NOMO-1 treated with dmso at 0.1 percent for 144 hours (cell line): ENCODE measurements at regions not wholly inside any gene's neighbourhood (a gene's known extent, or its start where the extent isn't known, plus 50 kb on each side); places are given as distances from the start of the nearest gene placed in this dataset.

Source experiments
- DNase-seq: peaks from one replicate; lab custom pipeline; 2025; ENCODE audit not compliant: unreplicated experiment; lab: John Stamatoyannopoulos, UW

DNA sequence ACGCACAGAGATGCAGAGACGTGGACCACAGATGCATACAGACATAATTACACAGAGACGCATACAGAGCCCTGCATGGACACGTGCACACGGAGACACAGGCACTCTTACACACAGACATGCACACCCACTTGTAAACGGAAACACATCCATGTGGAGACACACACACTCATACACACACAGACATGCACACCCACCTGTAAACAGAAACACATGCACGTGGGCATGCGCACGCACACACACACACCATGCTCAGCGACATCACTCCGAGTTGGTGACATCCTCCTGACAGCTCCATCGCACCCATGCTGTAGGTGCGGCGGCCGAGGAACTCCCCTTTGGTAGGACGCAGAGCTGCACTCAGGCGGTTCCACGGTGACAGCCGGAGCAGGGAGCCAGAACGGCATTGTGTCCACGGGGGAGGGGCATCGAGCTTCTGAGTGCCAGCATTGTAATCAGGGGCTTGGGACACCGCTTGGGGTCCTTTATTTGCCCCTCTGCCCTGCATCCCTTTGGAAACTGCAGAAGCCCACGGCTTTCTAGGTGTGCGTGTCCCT lies 233.5 kb downstream of the RBFOX3 start:
- no peak for DNase-seq

DNA sequence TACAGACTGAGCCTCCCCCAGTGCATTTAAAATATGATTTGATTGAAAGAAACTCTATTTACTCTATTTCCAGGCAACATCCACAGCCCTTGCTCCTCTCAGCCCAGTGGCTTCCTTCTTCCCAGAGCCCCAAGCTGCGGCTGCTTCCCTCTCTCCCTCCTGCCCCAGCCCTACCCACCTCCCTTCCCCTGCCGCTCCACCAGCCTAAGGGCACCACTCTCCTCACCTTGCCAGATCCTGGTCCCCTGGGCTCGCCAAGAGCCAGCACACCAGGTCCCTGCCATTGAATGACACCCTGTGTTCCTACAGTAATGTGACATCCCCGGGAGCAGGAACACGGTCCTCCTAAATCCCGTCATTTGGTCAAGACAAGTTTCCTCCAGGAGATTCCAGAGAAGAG lies 236.0 kb downstream of the RBFOX3 start:
- DNase-seq = no peak

DNA sequence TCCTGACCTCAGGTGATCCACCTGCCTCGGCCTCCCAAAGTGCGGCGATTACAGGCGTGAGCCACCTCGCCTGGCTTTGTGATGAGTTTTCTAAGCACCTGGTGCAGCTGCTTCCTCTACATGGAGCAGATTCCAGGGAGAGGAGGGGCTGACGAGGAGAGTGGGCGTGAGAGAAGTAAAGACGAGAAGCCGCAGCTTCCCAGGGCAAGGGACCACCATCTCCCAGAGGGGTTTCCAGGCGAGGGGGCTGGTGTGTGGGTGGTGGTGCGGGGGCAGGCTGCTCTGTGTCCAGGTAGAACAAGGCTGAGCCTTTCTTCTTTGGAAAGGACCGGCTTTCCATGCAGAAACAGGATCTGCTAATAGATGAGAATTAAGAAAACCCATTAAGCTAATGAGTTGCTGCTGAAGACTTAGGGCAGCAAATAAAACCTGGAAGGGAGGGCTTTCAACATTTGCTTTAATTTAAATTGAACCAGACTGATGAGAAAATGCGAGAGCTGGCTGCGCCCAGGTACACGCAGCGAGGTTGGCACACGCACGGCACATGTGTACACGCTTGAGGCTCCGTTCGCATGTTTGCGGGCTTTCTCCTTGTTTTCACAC lies 236.7 kb downstream of the RBFOX3 start:
- no peak for DNase-seq

DNA sequence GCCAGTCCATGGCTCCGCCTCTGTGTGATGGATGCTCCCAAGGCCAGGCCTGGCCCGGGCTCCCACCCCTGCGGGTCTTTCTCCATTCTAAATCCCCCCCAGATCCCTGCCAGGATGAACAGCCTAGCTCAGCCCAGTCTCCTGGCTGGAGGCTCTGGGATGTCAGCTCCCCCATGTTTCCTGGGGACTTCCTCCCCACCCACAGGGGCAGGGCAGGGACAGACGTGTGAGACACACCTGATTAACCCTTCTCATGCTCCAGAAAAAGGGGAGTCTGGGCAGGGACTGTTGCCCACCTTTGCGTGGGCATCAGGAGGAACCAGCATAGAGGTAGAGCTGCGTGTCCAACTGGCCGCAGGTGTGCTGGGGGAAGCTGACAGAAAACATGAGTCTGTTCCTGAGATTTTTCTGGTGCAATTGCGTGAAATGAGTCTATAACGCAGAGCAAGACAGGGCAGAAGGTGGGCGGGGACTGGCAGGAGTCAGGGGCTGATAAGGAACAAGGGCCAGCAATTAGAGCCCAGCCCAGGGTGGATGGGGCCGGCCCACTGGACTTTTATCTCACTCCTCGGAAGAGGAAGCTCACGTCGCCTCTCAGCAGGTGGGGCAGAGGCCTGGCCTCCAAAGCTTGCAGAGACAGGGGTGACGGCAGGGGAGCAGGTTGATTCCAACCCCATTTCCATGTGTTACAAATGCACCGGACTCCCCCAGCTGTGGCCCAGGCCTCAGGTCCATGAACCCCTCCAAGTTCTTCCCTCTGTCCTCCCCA lies 238.2 kb downstream of the RBFOX3 start:
- DNase-seq = no peak

DNA sequence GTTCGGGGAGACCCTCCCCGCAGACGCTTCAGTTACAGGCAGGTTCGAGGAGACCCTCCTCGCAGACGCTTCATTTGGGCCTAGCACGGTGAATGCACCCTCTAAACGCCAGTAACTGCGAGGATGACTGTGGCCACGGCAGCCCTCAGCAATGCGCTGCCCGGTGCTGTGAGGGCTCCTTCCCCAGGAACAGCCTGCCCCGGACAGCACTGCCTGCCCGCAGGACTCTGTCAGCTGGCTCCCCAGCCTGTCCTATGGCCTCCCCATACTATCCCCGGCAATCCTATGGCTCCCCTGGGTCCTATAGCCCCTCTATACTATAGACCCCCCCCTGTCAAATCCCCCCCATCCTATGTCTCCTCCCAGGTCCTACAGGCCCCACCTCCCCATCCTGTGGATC lies 238.9 kb downstream of the RBFOX3 start:
- DNase-seq = no peak

DNA sequence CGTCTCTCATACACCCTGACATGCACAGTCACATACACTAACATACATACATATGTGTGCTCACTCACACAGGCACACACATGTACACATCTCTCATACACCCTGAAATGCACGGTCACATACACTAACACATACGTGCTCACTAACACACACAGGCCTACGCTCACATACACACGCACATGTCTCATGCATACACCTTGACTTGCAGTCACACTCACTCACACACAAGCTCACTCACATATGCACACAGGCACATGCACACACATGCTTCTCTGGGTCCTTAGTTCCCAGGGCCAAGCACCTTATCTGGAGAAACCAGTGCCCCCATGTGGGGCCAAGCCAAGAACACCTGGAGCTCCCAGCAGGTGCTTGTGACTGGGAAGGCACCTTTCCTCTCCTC lies 240.3 kb downstream of the RBFOX3 start:
- DNase-seq = no peak

DNA sequence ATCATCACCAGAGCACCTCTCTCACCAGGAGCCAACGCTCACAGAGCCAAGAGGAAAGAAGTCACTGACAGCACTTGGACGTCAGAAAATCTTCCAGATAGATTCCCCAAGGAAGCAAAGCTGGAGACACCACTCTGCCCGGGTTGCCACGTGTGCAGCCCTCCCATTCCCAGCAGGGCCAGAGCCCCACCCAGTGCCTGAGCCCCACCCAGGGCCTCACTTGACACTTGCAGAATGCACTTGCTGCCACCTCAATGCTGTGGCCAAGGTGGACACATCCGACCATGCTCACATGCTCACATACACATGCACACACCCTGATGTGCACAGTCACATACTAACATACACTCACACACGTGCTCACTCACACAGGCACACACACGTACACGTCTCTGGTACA lies 240.7 kb downstream of the RBFOX3 start:
- DNase-seq = no peak

DNA sequence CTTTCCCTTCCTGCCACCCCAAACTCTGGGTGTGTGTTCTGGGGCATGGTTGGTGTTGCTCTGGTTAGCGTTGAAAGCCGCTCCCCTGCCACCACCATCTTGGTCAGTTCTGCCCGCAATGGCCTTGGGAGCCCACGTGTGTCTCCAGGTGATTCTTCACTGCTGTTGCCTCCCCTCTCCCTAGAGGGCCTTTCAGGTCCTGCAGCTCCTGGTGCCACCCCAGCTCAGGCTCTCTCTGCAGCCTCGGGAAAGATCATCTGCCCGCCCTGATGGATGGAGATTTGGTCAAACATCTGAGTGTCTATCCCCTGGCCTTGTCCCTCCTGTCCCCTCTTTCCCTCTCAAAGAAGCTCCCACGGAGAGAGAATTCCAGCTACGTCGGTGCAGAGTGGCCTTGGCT lies 241.3 kb downstream of the RBFOX3 start:
- DNase-seq = no peak

DNA sequence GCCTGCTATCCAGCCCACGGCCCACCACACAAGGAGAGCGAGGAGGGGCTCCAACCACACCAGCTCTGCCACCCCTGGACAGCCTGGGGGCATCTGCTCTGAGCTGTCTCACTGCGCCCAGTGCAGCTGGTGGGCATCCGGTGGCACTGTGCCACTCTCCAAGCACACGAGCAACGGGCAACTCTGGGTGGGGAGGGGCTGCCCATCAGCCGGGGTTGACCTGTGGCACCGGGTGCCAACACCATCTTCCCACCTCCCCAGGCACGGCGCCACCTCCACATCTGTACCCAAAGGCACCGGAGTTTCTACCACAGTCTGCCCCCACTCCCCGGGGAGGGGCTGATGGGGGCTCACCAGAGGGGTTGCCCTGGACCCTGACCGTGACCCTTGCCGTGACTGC lies 241.8 kb downstream of the RBFOX3 start:
- no peak for DNase-seq

DNA sequence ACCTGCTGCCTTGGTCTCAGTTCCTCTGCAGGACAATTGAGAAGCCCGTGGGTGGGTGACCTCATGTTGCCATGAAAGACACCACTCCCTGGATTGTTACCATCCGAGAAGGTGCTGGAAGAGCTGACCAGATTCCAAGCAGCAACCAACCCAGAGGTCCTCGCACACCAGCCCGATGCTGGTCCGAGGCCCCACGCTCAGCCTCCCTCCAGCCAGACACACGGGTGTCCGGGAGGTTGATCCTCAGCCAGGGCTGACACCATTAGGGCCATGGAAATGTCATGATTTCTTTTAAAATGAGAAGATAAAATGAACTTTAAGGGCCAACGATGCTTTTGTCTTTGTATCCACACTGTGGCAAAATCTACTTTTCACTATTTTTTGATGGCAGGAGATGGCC lies 242.3 kb downstream of the RBFOX3 start:
- DNase-seq = no peak

DNA sequence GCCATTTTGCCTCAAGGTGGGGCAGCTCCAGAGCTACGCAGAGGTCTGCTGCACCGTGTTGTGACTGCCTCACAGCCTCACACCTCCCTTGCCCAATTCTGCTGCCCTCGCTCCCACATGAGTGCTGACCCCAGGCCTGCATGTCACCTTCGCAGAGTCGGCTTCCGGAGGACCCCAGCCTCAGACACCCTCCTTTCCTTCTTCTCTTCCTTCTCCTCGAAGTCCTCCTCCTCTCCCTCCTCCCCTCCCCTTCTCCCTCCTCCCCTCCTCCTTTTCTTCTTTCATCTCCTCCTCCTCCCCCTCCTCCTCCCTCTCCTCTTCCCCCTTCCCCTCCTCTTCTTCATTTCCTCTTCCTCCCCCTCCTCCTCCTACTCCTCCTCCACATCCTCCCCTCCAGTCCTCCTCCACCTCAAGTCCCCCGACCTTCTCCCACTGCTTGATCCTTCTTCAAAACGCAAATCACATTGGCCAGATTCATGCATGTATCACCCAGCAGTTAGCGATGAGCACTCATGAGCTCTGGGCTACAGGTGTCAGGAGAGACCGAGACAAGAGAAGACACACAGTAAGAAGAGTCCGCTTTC lies 243.8 kb downstream of the RBFOX3 start:
- DNase-seq = no peak

DNA sequence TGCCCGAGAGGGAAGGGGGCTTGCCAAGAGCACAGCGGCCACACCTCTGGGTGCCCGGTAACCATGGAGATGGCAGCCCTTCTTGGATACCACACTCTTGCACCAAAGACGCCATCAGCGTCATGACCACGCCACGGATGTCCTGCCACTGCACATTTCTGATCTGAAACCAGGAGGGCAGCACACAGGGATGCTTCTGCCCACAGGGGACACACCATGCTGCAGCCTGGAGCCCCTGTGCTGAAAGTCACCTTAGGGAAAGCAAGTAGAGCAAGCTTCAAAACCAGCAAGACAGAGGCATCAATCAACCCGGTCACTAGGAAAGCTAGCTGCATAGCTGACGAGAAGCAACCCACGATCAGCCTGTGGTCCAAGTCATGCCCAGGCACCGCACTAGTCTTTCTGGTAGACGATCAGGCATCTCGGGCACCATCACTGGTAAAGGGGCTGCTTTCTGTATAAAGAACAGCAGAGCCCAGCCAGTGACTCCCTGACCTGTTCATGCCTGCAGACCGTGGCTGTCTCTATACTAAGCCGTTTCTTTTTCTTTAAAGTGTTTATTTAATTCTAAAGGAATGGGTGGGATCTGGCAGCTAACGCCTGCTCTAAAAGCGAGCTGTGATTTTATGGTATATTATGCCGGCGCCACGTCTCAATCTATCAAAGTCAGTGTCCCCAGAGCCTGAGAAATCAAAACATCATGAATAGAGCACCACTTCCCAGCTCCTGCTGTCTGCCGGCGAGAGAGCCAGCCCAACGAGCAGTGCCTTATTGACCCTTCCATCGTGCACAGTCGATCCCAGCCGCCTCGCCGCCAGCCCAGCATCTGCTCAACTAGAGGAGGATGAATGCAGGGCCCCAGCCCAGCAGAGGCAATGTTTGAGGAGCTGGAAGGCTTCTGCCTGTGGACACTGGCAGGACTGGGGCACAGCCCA lies 244.7 kb downstream of the RBFOX3 start:
- DNase-seq = no peak

DNA sequence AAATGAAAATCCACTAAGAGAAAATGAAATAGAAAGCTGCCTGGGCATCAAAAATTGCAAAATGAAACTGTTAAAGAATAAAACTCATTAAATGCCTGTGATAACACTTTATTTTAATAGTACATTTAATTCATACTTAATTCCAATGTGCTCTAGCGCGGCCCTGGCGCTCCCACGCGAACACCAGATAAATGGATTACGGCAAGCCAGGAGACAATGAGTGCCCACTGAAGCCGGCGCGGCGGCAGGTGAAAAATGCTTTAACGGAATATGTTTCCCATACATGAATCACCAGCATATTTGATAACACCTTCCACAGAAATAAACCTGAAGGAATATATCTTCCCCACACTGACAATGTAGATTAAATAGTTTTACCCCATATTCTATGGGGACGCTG lies 245.5 kb downstream of the RBFOX3 start:
- no peak for DNase-seq

DNA sequence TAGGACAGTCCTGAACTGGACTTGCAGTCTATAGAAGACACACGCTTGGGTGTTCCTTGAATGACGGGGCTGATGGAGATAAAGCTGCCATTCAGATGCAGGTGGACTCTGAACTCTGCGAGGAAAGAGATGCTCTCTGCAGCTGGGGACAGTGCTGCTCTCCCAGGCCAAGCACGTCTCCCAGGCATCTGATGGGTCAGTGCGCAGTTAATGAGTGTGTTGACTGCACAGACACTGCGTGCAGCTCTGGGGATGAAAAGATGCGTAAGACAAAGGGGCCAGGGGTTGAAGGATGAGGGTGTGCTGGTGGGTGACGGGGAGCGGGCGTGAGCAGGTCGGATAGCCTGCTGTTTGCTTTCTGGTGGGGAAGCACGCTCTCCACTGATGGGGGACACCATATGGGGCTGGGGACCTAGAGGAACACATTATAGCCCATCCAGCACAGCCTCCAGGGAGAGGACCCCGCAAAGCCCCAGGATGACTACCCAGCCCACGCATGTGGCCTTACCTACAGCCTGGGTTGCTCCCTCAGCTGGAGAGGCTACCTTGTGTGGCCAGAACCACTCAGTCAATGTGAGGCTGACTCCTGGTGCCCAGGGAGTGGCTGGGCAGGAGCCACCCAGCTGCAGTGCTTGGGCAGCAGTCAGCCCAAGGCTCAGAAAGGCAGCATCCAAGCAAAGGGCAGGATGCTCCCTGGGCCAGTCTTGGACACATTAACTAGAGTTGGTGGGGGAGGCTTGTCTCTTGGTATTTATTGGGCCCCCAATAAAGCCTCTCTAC lies 246.3 kb downstream of the RBFOX3 start:
- no peak for DNase-seq

DNA sequence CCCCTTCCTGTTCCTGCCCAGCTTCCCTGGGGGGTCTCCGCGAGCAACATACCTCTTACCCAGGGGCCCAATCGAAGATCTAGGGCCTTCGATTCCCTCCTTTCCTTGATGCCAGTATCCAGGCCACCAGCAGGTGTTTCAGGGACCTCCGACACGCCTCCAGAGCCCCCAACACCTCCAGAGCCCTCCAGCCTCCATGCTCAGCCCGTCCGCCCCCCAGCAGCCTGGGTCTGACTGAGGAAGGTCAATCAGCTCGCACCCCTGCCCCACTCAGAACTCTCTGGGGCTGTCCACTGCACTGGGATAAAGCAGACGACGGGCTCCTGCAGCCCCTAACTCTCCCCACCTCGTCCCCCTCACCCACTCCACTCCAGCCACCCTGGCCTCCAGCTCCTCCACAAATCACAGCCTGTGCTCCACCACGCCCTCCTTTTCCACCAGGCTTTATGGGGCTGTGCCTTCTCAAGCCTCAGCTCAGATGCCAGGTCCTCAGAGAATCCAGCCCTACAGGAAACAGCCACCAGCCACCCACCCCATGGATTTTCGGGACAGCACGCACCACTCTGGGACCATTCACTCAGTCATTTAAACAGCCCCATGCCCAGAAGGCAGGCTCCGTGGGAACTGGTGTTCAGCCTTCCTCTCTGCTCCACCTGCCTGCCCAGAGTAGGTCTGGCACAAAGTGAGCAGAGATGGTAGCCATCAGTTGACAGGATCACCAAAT lies 247.1 kb downstream of the RBFOX3 start:
- DNase-seq = no peak

DNA sequence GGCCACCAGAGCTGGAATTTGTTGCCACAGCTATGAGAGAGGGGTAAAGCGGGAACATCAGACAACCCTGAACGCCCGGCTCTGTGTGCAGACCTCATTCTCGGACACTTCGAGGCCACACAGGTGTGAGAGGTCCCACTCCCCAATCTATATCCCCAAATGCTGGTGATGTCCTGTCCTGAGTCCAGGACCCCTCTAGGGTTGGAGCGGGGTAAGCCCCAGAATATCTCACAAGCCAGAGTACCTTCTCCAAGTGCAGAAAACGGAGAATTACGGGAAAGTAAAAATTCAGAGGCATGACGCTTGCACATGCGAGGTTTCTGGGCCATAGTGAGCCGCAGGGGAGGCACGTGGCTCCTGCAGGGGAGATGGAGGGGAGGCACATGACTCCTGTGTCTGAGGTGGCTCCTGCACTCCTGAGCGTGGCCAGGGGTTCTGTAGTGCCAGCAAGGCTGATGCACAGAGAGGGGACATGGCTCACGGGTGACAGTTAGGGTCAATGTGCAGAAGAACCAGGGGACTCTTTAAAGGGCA lies 248.0 kb downstream of the RBFOX3 start:
- no peak for DNase-seq

DNA sequence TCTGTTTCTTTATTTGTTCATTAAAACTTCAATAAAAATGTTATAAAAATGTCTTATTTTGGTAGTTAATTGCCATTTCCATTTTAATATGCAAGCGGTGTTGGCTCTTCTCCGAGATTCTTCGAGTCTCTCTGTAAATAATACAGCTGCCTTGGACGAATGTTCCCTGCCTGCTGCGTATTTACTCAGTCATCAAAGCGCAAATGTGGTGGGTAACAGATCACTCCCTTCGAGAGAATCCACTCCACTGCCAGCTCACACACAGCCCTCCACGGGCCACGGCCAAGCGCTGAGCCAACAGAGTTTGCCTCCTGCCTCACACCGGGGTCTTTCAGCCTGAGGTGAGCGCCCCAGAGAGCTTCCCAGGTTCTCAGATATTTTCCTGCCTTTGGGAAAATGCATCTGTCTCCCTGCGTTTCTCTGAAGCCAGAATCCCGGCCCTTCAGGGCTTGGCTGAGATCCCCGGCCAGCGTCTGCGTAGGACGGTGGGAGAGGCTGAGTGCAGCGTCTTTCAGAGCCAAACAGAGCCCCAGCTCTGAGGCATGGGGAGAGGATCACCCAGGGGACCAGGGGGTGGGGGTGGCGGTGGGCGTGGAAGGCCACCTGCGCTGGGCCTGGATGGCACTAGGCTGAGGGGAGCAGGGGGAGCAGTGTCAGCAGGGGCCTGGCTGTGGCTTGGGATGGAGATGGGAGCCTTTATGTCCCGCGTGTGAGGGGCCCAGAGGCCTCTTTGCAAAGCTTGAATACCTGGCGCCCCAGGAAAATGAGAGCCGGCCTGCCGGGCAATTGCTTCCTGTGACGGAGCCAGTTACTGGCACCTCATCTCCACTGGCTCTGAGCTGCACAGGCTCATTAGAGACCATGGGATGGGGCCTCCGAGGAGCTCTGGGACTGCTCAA lies 248.7 kb downstream of the RBFOX3 start:
- no peak for DNase-seq

DNA sequence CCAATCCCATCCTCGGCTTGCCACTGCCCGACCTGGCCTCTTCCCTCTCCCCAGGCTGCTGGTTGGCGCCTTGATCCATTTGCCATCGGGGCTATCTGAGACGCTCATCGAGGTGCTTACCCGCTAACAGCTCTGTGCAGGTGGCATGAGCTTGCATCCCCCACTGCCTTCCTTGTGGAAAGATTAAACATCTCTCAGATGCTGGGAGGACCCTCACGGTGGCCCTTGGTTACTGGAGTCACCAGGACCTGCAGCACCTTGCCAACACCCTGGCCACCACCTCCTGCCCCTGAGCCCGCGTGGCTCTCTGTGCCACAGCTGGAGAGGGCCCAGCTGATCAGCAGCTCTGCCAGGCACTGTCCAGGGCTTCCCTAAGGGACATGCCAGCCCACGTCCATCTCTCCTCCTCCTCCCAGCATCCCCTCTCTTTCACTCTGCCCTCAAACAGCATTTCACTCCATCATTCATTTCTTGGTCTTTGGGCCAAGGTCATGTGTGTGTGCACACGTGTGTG lies 249.6 kb downstream of the RBFOX3 start:
- no peak for DNase-seq
